DMS53 treated with DMSO at 0.1 percent for 48 hours (cell line): ENCODE measurements at regions not wholly inside any gene's neighbourhood (a gene's known extent, or its start where the extent isn't known, plus 50 kb on each side); places are given as distances from the start of the nearest gene placed in this dataset.
"Not testable (repeated sequence)": the region's sequence is repeated elsewhere in the genome, so short reads cannot be mapped to it uniquely, and the experiment has no call there.

ENCODE experiments used
- DNase-seq: peaks from one replicate; lab custom pipeline; 2025; ENCODE audit not compliant: unreplicated experiment; lab: John Stamatoyannopoulos, UW

DNA sequence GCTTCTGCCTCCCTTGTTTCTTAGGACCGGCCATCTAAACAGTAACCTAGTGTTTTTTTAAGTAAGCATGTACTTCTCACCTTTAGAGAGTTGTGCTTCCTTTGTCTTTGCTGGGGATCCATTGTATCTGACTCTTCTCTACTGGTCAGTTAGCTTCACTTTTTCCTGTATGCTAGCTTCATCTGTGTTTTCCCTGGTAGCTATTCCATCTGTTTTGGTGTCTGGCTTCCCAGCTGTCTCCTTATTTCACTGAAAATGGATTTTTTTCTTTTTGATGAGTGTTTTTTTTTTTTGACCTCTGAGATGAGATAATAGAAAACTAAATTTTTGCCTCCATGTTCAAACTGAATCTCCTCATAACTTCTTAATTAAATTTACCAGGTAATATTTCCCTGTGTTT is 637.0 kb upstream of the SLC10A2 start:
- no peak for DNase-seq

GRCh38 chr13:103698000-103698399 is 631.8 kb upstream of the SLC10A2 start:
- no peak for DNase-seq

DNA sequence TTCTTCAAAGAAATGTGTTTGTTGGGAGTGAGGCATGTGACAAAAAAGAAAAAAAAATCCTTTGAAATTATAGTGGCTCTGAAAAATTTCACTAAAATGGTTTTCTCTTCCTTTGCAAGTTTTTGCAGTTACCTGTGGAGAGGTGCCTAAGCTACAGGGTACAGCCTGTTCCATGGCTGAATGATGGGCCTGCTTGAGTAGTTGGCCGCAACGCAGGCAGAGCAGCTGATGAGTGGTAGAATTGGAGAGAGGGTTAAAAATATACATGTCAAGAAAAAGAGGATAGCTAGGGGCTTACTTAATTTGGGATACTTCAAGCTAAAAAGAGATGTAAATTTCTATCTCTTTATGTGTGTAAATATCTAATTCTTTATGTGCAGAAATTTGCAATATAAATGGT is 629.1 kb upstream of the SLC10A2 start:
- no peak for DNase-seq

GRCh38 chr13:103694471-103694870 is 628.3 kb upstream of the SLC10A2 start:
- DNase-seq: no peak

DNA sequence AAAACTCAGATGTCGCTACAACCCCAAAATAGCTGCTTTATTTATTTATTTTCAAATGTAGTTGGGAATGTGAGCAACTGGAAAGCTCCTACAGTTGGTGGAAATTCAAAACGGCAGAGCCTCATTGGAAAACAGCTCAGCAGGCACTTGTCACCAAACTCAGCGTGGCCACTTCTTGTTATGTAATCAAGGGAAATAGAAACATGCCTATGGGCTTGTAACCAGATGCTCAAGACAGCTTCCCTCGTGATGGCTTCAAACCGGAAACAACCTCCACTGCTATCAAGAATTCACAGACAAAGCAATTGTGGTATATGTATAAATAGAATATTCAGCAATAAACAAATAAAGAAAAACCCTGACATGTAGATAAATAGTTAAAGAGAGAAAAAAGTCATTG is 627.8 kb upstream of the SLC10A2 start:
- DNase-seq: no peak

DNA sequence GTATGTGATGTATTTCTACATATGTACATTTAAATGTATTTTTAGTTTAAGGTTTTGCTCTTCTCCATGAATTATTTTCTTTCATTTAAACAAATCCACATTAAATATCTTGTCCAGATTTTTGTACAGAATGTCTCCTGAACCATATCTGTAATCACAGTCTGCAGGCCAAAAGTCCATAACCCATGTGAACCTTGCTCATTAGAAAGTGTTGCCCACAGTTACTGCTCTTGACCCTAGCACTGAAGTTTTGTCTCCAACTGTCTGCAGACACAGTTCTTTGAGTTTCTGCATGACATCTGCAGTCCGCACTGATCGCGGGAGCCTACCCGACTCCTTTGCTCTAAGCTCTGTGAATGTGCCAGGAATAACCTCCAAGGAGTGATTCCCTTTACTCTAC is 626.2 kb upstream of the SLC10A2 start:
- no peak for DNase-seq

DNA sequence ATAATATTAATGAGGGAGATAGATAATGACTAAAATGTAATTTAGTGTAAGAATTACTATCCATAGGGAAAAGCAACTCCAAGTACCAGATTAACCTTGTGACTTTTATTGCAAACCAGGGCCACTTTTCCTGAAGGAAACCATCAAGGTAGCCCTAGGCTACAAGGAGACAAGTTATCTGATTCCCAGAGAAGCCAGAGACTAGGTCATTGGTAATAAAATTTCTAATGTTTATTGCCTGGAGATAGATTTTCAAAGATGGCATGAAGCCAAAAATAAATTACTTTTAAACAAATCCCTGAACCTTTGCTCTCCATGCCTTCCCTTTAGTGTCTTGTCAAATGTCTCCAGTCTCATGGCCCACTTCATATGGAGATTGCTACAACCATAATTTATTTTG is 610.1 kb upstream of the SLC10A2 start:
- DNase-seq: no peak

DNA sequence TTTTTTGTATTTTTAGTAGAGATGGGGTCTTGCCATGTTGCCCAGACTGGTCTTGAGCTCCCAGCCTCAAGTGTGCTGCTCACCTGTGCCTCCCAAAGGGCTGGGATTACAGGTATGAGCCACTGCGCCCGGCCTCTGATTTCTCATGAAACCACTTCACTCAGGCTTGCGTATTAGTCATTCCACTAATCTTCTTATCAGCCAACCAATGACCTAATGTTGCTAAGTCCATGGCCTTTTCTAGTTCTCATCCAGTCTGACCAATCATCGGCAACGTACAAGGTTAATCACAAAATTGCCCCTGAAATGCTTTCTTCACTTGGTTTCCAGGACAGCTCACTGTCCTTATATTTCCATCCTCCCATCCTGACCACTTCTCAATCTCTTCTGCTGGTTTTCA is 605.3 kb upstream of the SLC10A2 start:
- DNase-seq: no peak

- no peak for DNase-seq
These were observed 597.8 kb upstream of the SLC10A2 start for GRCh38 chr13:103663996-103664395.

GRCh38 chr13:103656311-103656710 is 590.1 kb upstream of the SLC10A2 start:
- DNase-seq: no peak

DNA sequence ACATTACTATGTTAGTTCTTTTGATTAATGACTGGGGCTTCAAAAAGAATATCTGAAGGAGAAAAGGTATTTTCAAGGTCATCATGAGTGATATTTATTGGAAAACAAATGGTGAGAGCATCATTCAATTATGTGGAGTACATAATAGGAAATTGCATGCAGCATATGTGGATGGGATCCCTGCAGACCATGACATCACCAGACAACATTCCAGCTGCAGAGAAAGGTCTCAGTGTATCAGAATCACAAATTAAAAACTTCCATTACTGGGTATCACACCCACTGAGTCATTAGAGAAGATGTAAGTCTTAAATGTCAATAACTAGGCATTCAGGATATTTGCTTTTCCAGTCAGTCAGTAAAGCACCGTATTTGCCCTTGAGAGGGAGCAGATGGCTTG is 574.4 kb upstream of the SLC10A2 start:
- DNase-seq: no peak

DNA sequence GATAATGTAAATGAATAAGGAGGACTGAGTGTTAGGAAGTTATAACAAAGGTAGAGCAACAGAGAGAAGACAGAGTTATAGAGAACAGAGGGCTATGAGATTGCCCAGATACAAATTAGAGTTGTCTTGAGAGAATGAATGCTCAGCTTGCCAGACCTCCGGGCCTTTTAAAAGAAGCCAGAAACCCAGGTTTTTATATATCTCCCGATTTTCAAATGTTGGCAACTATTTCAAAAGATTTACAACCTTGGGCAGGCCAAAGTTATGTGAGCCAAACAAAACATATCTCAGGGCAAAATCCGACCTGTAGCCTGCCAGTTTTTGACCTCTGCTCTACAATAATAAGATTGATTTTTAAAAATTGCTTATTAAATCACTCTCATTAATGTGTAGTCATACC is 573.1 kb upstream of the SLC10A2 start:
- no peak for DNase-seq

GRCh38 chr13:103638706-103639105 is 572.5 kb upstream of the SLC10A2 start:
- DNase-seq: no peak

DNA sequence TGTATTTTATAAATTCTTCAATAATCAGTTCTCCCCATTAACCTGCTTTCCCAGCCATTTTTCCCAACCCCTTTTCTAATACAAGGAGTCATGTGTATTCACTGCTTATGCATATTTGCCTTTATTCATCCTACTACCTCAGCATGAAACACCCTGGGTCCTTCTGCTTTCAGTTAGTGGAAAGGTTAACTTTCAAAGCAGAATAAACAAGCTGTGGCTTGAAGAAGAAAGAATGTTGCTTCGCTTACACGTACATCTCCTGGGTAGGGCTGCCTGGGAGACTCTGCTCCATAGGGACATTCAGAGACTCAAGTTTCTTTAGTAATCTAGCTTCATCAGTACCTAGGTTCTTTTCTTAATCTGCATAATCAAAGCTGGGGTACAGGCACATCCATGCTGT is 567.8 kb upstream of the SLC10A2 start:
- no peak for DNase-seq

DNA sequence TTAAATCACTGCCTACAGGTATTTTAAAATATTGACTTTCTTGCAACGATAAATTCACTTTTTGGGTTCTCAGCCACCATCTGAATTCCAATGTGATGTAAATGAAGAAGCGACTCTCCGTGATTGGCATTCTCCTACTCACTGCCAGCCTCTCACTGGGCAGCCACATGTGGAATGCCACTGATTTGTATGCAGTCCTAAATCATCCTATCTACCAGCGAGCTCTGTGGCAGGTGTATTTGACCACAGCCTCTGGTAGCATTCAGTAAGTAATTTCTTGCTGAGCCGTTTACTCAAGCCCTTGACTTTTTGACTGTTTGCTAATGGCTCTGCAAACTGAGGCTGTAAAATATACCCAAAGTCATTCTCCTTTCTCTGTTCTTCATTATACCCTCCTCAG is 559.0 kb upstream of the SLC10A2 start:
- DNase-seq: no peak

GRCh38 chr13:103618151-103618550 is 551.9 kb upstream of the SLC10A2 start:
- no peak for DNase-seq

GRCh38 chr13:103615771-103616170 is 549.6 kb upstream of the SLC10A2 start:
- DNase-seq: no peak

- no peak for DNase-seq
These were observed 548.5 kb upstream of the SLC10A2 start for GRCh38 chr13:103614761-103615160.

DNA sequence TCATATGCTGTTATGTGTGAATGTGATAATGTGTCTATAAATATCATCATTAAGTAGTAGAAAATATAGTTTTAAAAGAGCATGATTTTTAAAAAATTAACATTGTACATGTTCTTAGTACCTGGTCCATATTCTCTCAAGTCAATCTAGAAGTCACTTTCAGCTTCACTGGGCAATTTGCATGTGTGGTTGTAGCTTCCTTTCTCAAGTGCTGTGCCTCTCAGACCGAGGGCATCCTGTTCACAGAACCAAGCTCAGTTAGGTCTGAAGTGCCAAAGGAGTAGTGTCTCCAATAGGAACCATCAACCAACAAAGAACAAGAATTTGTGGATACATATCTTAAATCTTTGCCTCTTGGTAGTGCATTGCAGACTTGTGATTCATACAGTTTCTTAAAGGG is 541.8 kb upstream of the SLC10A2 start:
- DNase-seq: no peak

DNA sequence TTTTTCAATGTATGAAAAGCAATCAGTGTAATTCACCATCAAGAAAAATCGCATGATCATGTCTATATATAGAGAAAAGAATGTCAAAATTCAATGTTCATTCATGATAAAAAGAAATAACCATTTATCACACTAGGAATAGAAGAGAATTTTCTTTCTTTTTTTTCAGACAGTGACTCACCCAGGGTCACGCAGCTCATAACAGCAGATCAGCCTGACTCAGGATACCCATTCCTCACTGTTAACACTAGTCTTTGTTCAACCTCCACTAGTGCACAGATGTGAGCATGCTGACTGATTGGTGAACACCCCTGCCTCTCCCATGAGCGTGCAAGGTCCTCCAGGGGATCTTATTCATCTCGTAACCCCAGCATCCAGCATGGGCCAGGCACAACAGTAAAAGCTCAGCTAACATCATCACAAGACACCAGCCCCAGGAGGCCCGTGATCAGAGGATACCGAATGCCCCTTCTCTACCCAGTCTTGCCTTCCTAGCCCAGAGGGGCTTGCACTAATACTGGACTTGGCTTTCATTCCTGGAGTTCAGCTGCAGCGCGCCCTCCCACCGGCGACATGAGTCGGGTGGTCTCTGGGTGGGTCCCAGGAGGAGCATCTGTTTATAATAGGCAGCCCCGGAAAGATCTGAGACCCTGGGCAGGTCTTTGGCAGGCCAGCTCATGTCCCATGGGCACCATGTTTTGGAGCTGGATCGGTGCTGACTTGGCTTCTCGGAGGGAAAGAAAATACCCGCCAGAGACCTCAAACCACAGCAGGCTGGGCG is 539.5 kb upstream of the SLC10A2 start:
- no peak for DNase-seq

DNA sequence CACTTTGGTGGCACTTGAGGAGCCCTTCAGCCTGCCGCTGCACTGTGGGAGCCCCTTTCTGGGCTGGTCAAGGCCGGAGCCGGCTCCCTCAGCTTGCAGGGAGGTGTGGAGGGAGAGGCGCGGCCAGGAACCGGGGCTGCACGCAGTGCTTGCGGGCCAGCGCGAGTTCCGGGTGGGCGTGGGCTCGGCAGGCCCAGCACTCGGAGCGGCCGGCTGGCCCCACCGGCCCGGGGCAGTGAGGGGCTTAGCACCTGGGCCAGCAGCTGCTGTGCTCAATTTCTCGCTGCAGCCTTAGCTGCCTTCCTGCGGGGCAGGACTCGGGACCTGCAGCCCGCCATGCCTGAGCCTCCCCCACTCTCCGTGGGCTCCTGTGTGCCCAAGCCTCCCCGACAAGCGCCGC is 533.7 kb upstream of the SLC10A2 start:
- not testable (repeated sequence) for DNase-seq

GRCh38 chr13:103598671-103599070 is 532.5 kb upstream of the SLC10A2 start:
- DNase-seq: no peak

- no peak for DNase-seq
These were observed 507.2 kb upstream of the SLC10A2 start for GRCh38 chr13:103573446-103573845.
